GM12875 (cell line): ENCODE measurements at regions not wholly inside any gene's neighbourhood (a gene's known extent, or its start where the extent isn't known, plus 50 kb on each side); places are given as distances from the start of the nearest gene placed in this dataset.

Experiments
- H3K4me3 ChIP-seq: one replicate; pipeline ENCODE4 v1.5.1; 2011; ENCODE audit warnings: low read depth, low read length, control low read depth
- CTCF ChIP-seq: IDR thresholded peaks from 2 replicates; pipeline ENCODE4 v1.5.1; 2011; ENCODE audit warnings: low read depth, mild to moderate bottlenecking, control low read depth, inconsistent platforms, low read length, moderate library complexity, borderline replicate concordance; ENCODE audit not compliant: insufficient read depth

DNA sequence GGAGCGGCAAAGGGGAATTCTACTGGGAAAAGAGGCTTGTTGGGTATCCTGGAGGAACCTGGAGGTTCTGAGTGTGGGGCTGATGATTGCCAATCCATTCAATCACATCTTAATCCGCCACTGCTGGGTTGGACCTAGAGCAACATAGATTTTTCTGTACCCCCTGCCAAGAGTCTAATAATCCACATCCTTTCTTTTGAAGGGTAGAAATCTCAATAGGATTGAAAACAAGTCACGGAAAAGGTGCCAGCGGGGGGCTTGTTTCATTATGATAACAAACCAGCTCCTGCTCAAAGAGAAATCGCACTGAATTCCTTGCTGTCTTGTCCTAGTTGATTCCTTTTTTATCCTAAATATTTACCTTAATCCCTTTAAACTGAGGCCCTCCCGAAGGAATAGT is 528.5 kb downstream of the ADGRL2 start:
- no peak overlapping the region for H3K4me3 ChIP-seq
- no peak for TF ChIP-seq CTCF

DNA sequence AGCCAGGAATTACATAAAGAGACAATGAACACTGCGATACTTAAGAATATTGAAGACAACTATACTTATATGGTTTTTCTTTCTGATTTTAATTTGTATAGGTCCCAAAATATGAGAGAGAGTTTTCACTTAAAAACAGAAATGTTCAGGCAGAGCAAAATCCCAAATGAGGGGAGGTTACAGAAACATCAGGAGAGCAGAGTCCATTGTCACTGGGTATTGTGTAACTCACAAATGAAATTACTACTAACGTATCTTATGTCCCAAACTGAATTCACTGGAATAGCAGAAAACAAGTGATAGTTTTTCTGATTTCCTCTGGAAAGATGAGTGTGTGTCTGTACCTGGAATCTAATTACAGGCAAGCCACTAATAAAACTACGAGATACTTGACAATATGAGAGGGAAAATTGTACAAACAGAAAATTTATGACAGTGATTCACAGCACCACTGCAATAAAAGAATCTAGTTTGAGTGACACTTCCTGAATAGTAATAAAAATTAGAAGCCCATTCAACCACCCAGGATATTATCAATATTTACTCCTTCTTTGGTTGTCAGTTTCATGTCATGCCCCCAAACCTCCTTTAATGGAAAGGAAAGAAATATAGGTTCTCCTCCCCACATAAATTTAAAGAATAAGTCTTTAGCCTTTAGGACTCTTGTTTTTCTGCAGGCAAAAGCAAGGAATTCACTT is 522.6 kb downstream of the ADGRL2 start:
- TF ChIP-seq CTCF: no peak
- H3K4me3 ChIP-seq: no peak overlapping the region

GRCh38 chr1:82321794-82322193 is 521.1 kb downstream of the ADGRL2 start:
- no peak for TF ChIP-seq CTCF
- no peak overlapping the region for H3K4me3 ChIP-seq

DNA sequence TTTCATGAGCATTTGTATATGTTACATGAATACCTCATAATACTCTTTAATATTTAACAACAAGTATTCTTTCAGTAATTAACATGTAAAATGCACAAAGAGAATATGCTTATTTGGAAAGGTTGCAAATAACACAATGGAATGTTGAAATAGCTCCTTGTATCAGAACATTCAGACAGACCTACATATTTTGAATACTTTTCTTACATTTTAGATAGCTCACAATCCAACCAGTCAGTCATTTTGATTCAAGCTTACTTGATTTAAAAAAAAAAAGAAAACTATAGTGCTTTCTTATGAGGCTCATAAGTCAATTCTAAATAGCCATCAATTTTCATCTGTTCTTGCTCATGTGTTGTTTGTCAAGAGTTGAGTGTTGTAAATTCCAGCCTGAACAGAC is 518.8 kb downstream of the ADGRL2 start:
- TF ChIP-seq CTCF: no peak
- H3K4me3 ChIP-seq: no peak overlapping the region

- no peak for TF ChIP-seq CTCF
- no peak overlapping the region for H3K4me3 ChIP-seq
Measured at GRCh38 chr1:82318921-82319320, 518.2 kb downstream of the ADGRL2 start.

DNA sequence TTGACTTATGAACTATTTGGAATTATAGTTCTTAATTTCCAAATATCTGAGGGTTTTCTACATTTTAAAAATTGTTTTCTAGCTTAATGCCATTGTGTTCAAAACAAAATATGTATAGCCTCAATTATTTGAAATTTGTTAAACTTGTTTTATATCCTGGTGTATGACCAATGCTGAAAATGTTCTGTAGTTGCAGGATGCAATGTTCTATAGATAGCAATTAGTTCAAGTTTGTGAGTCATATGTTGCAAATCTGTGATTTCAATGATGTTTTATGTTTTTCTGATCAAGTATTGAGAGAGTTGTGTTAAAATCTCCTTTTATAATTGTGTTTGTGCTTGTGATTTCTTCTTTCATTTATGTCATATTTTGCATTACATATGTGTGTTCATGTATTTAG is 517.5 kb downstream of the ADGRL2 start:
- TF ChIP-seq CTCF: no peak

DNA sequence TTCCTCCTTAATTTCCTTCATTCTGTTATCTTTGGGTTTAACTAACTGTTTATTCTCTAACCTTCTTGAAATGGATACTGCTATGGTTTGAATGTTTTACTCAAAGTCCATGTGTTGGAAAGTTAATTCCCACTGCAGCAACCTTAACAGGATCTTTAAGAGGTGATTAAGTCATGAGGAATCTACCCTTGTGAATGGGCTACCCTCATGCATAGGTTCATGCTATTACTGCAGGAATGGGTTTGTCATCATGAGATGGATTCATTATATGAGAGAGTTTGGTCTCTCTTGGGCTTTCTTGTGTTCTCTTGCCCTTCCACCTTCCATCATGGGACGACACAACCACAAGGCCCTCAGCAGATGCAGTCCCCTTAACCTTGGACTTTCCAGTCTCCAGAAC is 516.9 kb downstream of the ADGRL2 start:
- no peak for TF ChIP-seq CTCF
- no peak overlapping the region for H3K4me3 ChIP-seq

More for the DNA sequence above, 517.5 kb downstream of the ADGRL2 start:
- no peak overlapping the region for H3K4me3 ChIP-seq
